ENCODE measurements at regions not wholly inside any gene's neighbourhood (a gene's known extent, or its start where the extent isn't known, plus 50 kb on each side); places are given as distances from the start of the nearest gene placed in this dataset.

DNA sequence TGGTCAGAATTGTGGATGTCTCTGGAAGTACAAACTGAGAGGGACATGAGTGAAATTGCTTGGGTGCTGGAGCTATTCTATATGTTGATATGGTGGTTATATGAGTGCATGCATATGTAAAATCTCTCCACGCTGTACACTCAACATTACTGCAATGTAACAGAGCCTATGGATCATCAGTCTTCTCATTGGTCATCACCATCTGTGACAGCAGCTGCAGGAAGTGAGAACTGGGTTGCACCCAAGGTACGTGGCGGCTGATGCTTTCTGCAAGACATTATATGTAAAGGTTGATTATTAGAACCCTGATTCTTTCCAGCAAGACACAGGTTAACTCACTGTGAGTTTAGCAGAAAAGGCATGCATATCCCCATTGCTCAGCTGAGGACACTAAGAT lies 387.1 kb downstream of the OMA1 start:
- H3K27ac ChIP-seq (ENCODE audit: low read depth, low read length, poor library complexity, severe bottlenecking), result no peak overlapping the region
- no peak for DNase-seq (ENCODE audit: low spot score)
- BruUV-seq (replicated peaks), result no TSS peak
- H3K4me1 ChIP-seq (ENCODE audit: insufficient read depth, low read length, poor library complexity, severe bottlenecking), result peaks cover 31% of the 10 kb centered on the region
- intact Hi-C loops (cut with micrococcal nuclease; ENCODE audit: unreplicated experiment), result loop anchor here (5.0 kb wide), 1 partner anchor 737 kb away; the partner anchor contains the start of gene DAB1
- ChIA-PET POLR2A (ENCODE audit: low non-redundant PET) (interaction anchor here (0.7 kb wide), 1 partner anchor 718 kb away, joined by 3 read pairs; no protein-coding TSS in a partner anchor), CTCF (no interaction called here)
- no peak overlapping the region for H3K4me3 ChIP-seq (ENCODE audit: low read depth, low read length, poor library complexity, severe bottlenecking)
- no peak for TF ChIP-seq EZH2 (IDR thresholded peaks at IDR 0.05; ENCODE audit: borderline replicate concordance, low read depth, low read length, poor library complexity, severe bottlenecking)
- TF ChIP-seq, protein P1, sequence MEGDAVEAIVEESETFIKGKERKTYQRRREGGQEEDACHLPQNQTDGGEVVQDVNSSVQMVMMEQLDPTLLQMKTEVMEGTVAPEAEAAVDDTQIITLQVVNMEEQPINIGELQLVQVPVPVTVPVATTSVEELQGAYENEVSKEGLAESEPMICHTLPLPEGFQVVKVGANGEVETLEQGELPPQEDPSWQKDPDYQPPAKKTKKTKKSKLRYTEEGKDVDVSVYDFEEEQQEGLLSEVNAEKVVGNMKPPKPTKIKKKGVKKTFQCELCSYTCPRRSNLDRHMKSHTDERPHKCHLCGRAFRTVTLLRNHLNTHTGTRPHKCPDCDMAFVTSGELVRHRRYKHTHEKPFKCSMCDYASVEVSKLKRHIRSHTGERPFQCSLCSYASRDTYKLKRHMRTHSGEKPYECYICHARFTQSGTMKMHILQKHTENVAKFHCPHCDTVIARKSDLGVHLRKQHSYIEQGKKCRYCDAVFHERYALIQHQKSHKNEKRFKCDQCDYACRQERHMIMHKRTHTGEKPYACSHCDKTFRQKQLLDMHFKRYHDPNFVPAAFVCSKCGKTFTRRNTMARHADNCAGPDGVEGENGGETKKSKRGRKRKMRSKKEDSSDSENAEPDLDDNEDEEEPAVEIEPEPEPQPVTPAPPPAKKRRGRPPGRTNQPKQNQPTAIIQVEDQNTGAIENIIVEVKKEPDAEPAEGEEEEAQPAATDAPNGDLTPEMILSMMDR (conservative IDR thresholded peaks at IDR 0.05; ENCODE audit: low read depth, low read length), result no peak
- H3K27me3 ChIP-seq (replicated peaks; ENCODE audit: insufficient read depth, low read depth, low read length, poor library complexity), result no peaks in the 10 kb centered on the region
- no peaks in the 10 kb centered on the region for H3K9me3 ChIP-seq (ENCODE audit: low read depth, low read length, poor library complexity, severe bottlenecking)
- no peaks in the 10 kb centered on the region for H3K36me3 ChIP-seq (ENCODE audit: insufficient read depth, low read length, poor library complexity, severe bottlenecking)

DNA sequence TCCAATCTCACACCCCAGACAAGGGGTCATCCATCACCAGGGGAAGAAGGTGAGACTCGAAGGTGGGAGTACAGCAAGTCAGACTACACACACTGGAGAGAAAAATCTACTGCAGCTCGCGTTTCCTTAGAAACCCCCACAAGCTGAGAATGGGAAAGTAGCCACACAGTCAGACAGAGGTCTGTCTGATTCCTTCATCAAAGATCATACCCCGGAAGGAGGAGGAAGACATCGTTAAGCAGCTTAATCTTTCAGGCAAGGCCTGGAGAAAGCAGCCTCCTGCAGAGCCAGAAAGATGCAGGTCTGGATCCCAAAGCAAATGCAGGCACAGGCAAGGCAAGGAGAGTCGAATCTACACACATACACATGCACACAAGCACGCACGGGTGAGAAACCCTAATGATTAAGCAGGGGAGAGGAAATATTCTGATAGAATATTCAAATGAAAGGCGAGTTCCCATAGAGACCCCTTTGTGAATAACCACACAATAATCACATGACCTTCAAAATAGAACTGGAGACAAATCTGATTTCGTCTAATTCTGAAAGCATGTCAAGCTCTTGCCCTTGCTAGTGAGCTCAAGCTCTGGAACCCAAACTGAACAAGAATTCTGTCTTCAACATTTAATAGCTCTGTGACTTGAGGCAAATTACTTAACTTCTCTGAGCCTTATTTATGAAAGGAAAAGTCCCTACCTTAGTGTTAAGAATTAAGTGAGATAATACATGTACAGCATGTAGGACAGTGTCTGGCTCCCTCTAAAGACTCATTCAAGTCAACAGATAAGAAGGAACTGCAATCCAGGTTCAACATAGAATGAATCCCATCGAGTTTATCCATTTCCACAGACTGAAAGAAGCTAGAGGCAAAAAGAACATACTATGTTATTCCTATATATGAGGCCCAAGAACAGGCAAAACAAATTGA lies 387.8 kb downstream of the OMA1 start:
- no peaks in the 10 kb centered on the region for H3K9me3 ChIP-seq (ENCODE audit: low read depth, low read length, poor library complexity, severe bottlenecking)
- H3K4me1 ChIP-seq (ENCODE audit: insufficient read depth, low read length, poor library complexity, severe bottlenecking), result peaks cover 31% of the 10 kb centered on the region
- POLR2A ChIA-PET (ENCODE audit: low non-redundant PET), result interaction anchor here (0.7 kb wide), 1 partner anchor 717 kb away, joined by 3 read pairs; no protein-coding TSS in a partner anchor
- peak overlapping the region; percentile 19 for H3K27ac ChIP-seq (ENCODE audit: low read depth, low read length, poor library complexity, severe bottlenecking)
- peak; percentile 45 for DNase-seq (ENCODE audit: low spot score)
- BruUV-seq (replicated peaks), result no TSS peak
- no peaks in the 10 kb centered on the region for H3K27me3 ChIP-seq (replicated peaks; ENCODE audit: insufficient read depth, low read depth, low read length, poor library complexity)
- CTCF ChIA-PET, result interaction anchor here (0.6 kb wide), 1 partner anchor 62 kb away, joined by 4 read pairs; no protein-coding TSS in a partner anchor
- intact Hi-C loops (cut with micrococcal nuclease; ENCODE audit: unreplicated experiment), result loop anchor here (5.0 kb wide), 1 partner anchor 736 kb away; the partner anchor contains the start of gene DAB1
- no peak for TF ChIP-seq EZH2 (IDR thresholded peaks at IDR 0.05; ENCODE audit: borderline replicate concordance, low read depth, low read length, poor library complexity, severe bottlenecking)
- TF ChIP-seq, protein P1 (conservative IDR thresholded peaks at IDR 0.05; ENCODE audit: low read depth, low read length), result no peak
- no peak overlapping the region for H3K4me3 ChIP-seq (ENCODE audit: low read depth, low read length, poor library complexity, severe bottlenecking)
- H3K36me3 ChIP-seq (ENCODE audit: insufficient read depth, low read length, poor library complexity, severe bottlenecking), result no peaks in the 10 kb centered on the region

- no TSS peak for BruUV-seq (replicated peaks)
- Histone ChIP-seq H3K4me1 (ENCODE audit: insufficient read depth, low read length, poor library complexity, severe bottlenecking) (peaks cover 31% of the 10 kb centered on the region), H3K4me3 (ENCODE audit: low read depth, low read length, poor library complexity, severe bottlenecking) (no peak overlapping the region), H3K36me3 (ENCODE audit: insufficient read depth, low read length, poor library complexity, severe bottlenecking) (no peaks in the 10 kb centered on the region), H3K27me3 (replicated peaks; ENCODE audit: insufficient read depth, low read depth, low read length, poor library complexity) (no peaks in the 10 kb centered on the region), H3K9me3 (ENCODE audit: low read depth, low read length, poor library complexity, severe bottlenecking) (no peaks in the 10 kb centered on the region), H3K27ac (ENCODE audit: low read depth, low read length, poor library complexity, severe bottlenecking) (peak overlapping the region; percentile 19)
- POLR2A ChIA-PET (ENCODE audit: low non-redundant PET), result no interaction called here
- CTCF ChIA-PET, result interaction anchor here (0.6 kb wide), 2 partner anchors 63 to 453 kb away, joined by 3 to 4 read pairs; no protein-coding TSS in a partner anchor
- no peak for DNase-seq (ENCODE audit: low spot score)
- intact Hi-C loops (cut with micrococcal nuclease; ENCODE audit: unreplicated experiment), result loop anchor here (5.0 kb wide), 1 partner anchor 736 kb away; the partner anchor contains the start of gene DAB1
- TF ChIP-seq EZH2 (IDR thresholded peaks at IDR 0.05; ENCODE audit: borderline replicate concordance, low read depth, low read length, poor library complexity, severe bottlenecking), result no peak
- TF ChIP-seq, protein P1 (conservative IDR thresholded peaks at IDR 0.05; ENCODE audit: low read depth, low read length), result no peak
These were observed 388.5 kb downstream of the OMA1 start for GRCh38 chr1:58158016-58158415.
